Right lobe of liver (tissue), 4 donors: ENCODE measurements at regions not wholly inside any gene's neighbourhood (a gene's known extent, or its start where the extent isn't known, plus 50 kb on each side); places are given as distances from the start of the nearest gene placed in this dataset.

ENCODE experiments used
- CTCF ChIP-seq, 4 donors: fragments of 200-600 bp in 3 of 4; fragments of 450-650 bp in 1 of 4; IDR thresholded peaks; one replicate each; pipeline versions ENCODE4 v1.5.1 to v1.8.0; 2016 to 2022; ENCODE audit warnings: antibody characterized with exemption in 4 of 4, mild to moderate bottlenecking in 2 of 4
- POLR2A ChIP-seq: fragments of 450-650 bp; IDR thresholded peaks from one replicate; pipeline ENCODE4 v1.6.1; 2017; ENCODE audit warnings: antibody characterized with exemption, mild to moderate bottlenecking
- donor health status: DM: no; HTN: no; CAD: no.
- donor health status: DM: no; HTN: no; CAD: no.
- donor health status: DM: no; HTN: yes; CAD: no.

DNA sequence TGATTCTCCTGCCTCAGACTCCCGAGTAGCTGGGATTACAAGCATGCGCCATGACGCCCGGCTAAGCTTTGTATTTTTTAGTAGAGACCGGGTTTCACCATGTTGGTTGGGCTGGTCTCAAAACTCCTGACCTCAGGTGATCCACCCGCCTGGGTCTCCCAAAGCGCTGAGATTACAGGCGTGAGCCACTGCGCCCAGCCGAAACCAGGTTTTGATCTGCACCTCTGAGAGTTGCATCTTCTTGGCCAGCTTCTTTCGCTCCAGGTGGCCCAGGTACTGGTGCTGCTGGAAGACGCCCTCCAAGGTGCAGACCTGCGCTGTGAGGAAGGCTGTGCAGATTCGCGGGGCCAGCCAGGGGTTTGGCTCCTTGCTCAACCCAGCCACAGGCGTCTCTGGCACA lies 275.4 kb upstream of the LRRC3B start:
- TF ChIP-seq POLR2A, result no peak
- TF ChIP-seq CTCF (IDR thresholded peaks at IDR 0.05), result no peak
